KMS-11 (cell line): ENCODE measurements at regions not wholly inside any gene's neighbourhood (a gene's known extent, or its start where the extent isn't known, plus 50 kb on each side); places are given as distances from the start of the nearest gene placed in this dataset.

ENCODE experiments used
- H2AFZ ChIP-seq: fragments of 200-600 bp; sonication (generic); 2 replicates; pipeline ENCODE4 v1.6.1; 2016; ENCODE audit warnings: antibody characterized with exemption, mixed run types, low read depth
- H3K27ac ChIP-seq: fragments of 200-600 bp; sonication (generic); 2 replicates; pipeline ENCODE4 v1.6.1; 2016; ENCODE audit warnings: mild to moderate bottlenecking, mixed run types
- H3K27me3 ChIP-seq: fragments of 200-600 bp; sonication (generic); 2 replicates; pipeline ENCODE4 v1.6.1; 2017; ENCODE audit warnings: mild to moderate bottlenecking, low read depth, mixed run types, moderate library complexity; ENCODE audit not compliant: insufficient read depth
- H3K36me3 ChIP-seq: fragments of 200-600 bp; sonication (generic); 2 replicates; pipeline ENCODE4 v1.6.1; 2017; ENCODE audit warnings: mild to moderate bottlenecking, mixed run types; ENCODE audit not compliant: insufficient read depth
- H3K4me1 ChIP-seq: fragments of 200-600 bp; sonication (generic); 2 replicates; pipeline ENCODE4 v1.6.1; 2016; ENCODE audit warnings: mild to moderate bottlenecking, low read depth, mixed run types; ENCODE audit not compliant: poor library complexity, severe bottlenecking
- H3K4me2 ChIP-seq: fragments of 200-600 bp; sonication (generic); 2 replicates; pipeline ENCODE4 v1.7.0; 2016; ENCODE audit warnings: mild to moderate bottlenecking, mixed run types
- H3K4me3 ChIP-seq: fragments of 200-600 bp; sonication (generic); IDR thresholded peaks from 2 replicates; pipeline ENCODE4 v1.6.1; 2017; ENCODE audit warnings: low read depth, low read length, mixed read lengths; ENCODE audit not compliant: insufficient read depth
- H3K79me2 ChIP-seq: fragments of 200-600 bp; sonication (generic); 2 replicates; pipeline ENCODE4 v1.6.1; 2016; ENCODE audit warnings: low read depth, mixed run types; ENCODE audit not compliant: insufficient read depth
- H3K9ac ChIP-seq: fragments of 200-600 bp; sonication (generic); 2 replicates; pipeline ENCODE4 v1.6.1; 2016; ENCODE audit warnings: mild to moderate bottlenecking, mixed run types
- H4K20me1 ChIP-seq: fragments of 200-600 bp; sonication (generic); 2 replicates; pipeline ENCODE4 v1.6.1; 2016; ENCODE audit warnings: mild to moderate bottlenecking, mixed run types; ENCODE audit not compliant: insufficient read depth
- CTCF ChIP-seq: fragments of 200-600 bp; sonication (generic); conservative IDR thresholded peaks from 2 replicates; pipeline ENCODE4 v1.6.1; 2017; ENCODE audit warnings: low read depth, mild to moderate bottlenecking, antibody characterized with exemption, low read length, moderate library complexity, mixed read lengths

DNA sequence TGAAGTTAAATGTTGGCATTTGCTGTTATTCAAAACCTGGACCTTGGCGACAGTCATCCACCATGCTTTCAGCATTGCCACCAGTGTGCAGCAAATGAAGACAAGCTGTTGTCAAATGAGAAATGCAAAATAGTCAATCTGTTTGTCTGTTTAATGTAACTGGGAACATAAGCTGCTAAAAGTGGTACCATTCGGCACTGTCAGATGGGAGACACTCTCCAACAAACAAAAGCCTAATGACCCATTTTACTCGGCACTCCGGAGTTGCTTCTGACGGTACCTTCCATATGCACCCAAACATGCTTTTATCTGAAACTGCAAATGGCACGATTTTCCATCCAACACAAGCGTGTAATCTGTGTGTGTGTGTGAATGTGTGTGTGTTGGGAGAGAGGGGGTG is 297.8 kb downstream of the MAF start:
- Histone ChIP-seq H3K4me2 (no peak overlapping the region), H3K79me2 (no peaks in the 10 kb centered on the region), H3K4me1 (no peaks in the 10 kb centered on the region), H3K27ac (no peak overlapping the region), H2AFZ (no peak overlapping the region), H3K36me3 (no peaks in the 10 kb centered on the region), H3K4me3 (no peak overlapping the region), H3K27me3 (no peaks in the 10 kb centered on the region), H3K9ac (no peak overlapping the region), H4K20me1 (no peaks in the 10 kb centered on the region)
- no peak for TF ChIP-seq CTCF

DNA sequence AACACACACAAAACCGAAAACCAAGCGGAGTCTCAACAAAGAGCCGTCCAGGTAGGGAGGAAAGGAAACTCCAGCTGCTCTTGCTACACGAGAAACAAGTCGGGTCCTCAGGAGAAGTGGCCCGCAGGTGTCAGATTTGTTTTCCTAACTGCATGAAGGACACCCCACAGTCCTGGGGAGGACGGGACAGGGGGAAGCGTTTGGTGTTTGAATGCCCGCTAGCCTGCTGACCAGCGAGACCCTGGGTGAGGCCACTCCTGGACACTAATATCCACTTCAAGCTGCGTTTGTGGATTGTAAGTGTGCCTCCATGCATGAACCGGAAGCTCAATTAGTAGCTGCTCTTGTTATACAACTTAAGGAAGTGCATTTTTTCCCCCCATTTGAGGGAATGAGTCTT is 299.5 kb downstream of the MAF start:
- no peak overlapping the region for H2AFZ ChIP-seq
- H3K27ac ChIP-seq, result no peak overlapping the region
- no peaks in the 10 kb centered on the region for H4K20me1 ChIP-seq
- H3K4me2 ChIP-seq, result no peak overlapping the region
- H3K79me2 ChIP-seq, result no peaks in the 10 kb centered on the region
- no peak overlapping the region for H3K4me3 ChIP-seq
- no peaks in the 10 kb centered on the region for H3K27me3 ChIP-seq
- no peaks in the 10 kb centered on the region for H3K4me1 ChIP-seq
- no peak overlapping the region for H3K9ac ChIP-seq
- H3K36me3 ChIP-seq, result no peaks in the 10 kb centered on the region
- no peak for TF ChIP-seq CTCF

GRCh38 chr16:79298894-79299799 is 301.4 kb downstream of the MAF start:
- H3K79me2 ChIP-seq, result no peaks in the 10 kb centered on the region
- no peaks in the 10 kb centered on the region for H4K20me1 ChIP-seq
- H2AFZ ChIP-seq, result no peak overlapping the region
- no peak overlapping the region for H3K27ac ChIP-seq
- no peaks in the 10 kb centered on the region for H3K27me3 ChIP-seq
- no peaks in the 10 kb centered on the region for H3K36me3 ChIP-seq
- TF ChIP-seq CTCF, result no peak
- H3K9ac ChIP-seq, result no peak overlapping the region
- no peaks in the 10 kb centered on the region for H3K4me1 ChIP-seq
- H3K4me3 ChIP-seq, result no peak overlapping the region
- H3K4me2 ChIP-seq, result no peak overlapping the region

DNA sequence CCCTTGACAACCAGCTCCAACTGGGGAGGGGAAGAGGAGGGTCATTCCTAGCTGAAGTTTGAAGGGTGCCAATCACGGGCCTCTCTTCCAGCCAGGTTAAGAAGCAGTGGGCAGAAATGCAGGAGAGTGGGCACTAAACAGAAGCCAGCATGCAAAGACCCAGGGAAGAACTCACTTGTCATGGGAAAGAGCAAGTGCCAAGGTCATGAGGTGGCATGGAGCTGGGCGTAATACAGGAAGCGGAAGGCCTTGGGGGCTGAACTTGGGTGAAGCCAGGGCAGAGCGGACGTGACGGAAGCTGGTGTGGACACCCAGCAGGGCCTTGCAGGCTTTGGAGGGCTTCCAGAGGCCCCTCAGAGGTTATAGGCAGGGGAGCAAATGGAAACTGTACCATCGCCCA is 302.1 kb downstream of the MAF start:
- Histone ChIP-seq H3K4me1 (no peaks in the 10 kb centered on the region), H3K27ac (no peak overlapping the region), H3K27me3 (no peaks in the 10 kb centered on the region), H3K79me2 (no peaks in the 10 kb centered on the region), H3K36me3 (no peaks in the 10 kb centered on the region), H3K4me3 (no peak overlapping the region), H2AFZ (no peak overlapping the region), H3K9ac (no peak overlapping the region), H3K4me2 (no peak overlapping the region), H4K20me1 (no peaks in the 10 kb centered on the region)
- TF ChIP-seq CTCF, result no peak
